Activated CD4-positive, alpha-beta T cell treated with anti-CD3 and anti-CD28 coated beads for 4 hours (primary cell): ENCODE measurements at regions not wholly inside any gene's neighbourhood (a gene's known extent, or its start where the extent isn't known, plus 50 kb on each side); places are given as distances from the start of the nearest gene placed in this dataset.
"Not testable (repeated sequence)": the region's sequence is repeated elsewhere in the genome, so short reads cannot be mapped to it uniquely, and the experiment has no call there.

Experiments used
- DNase-seq, 2 donors: peaks; one replicate each; pipeline ENCODE4 v3.0.0-alpha.2; 2020

DNA sequence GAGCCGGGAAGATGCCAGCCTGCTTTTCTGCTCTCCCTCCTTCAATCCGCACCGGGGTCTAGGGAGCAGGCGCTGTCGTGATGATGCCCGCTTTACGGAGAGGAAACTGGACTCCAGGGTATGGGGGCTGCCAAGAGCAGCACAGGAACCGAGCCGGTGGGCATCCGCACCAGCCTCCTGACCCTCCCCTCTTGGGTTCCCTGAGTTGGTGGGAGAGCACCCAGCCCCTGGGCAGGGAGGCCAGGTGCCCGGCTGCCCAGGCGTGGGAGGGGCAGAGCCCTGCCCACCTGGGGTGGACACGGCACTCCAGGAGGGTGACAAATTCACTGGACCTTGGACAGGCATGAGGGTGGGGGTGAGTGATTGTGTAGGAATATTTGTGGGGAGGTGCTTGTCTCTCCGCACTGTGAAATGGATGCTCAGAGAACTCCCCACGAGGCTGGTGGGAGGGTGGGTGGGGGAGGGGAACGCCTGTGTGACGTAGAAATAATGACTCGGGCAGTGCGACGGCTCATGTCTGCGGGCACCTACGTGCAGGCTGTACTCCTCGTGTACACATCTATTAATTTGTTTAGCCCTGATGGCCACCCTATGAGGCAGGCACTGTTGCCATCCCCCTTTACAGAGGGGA lies 173.4 kb downstream of the BMP7 start:
- no peak for DNase-seq

DNA sequence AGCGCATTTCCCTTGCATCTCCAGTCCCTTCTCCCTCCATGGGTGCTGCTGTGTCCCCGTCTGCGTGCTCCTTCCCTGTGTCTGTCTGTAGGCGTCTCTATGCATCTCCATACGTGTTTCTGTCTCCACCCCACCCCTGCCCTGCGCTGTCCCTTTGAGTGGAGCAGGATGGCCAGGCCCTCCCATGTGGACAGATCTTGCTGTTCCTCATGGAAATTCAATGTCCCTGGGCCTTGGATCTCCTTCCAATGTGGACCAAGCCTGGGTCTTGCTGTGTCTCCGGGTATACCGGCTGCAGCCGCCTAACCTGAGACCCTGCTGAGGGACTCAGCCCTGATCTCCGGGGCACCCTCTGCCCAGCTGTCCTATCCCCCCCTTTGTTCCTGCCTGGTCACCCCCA lies 172.7 kb downstream of the BMP7 start:
- no peak for DNase-seq

DNA sequence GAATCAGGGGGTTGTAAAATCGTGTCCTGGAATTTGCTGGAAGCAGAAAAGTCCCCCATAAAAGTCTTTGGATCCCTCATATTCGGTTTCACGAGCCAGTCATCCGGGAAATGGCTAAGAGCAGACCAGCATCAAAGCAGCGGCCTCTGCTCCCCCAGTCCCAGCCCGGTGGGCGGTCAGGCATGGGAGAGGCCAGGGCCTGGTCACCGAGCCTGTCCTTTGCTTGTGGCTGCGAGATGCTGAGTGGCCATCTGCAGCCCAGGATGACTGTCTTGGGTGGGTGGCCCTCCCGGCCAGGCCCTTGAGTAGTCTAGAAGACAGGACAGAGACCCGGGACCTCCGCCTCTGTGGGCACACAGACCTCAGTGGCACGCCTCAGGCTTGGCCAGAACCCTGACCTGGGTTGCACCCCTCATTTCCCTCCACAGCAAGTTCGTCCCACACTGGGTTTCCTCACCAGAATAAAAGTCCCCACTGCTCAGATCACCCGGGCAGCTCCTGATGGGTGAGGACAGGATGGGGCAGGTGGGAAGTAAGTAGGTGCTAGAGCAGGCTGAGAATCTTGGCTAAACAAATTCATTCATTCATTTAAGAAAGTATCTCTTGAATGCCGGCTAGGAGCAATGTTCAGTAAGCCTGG lies 172.1 kb downstream of the BMP7 start:
- DNase-seq, result no peak

DNA sequence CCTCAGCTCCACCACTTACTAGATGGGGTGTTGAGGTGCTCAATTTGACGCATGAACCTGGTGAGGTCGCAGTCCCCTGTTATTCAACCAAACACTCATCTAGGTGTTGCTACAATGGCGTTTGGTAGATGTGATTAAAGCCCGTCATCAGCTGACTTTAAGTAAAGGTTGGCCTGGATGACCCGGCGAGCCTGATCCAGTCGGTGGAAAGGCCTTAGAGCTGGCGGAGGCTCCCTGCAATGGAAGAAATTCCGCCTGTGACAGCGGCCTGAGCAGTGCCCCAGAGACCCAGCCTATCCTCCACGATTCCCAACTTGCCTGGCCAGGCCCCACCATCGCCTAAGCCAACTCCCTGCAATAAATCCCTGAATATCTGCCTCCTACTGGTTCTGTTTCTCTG lies 171.4 kb downstream of the BMP7 start:
- DNase-seq, result no peak

DNA sequence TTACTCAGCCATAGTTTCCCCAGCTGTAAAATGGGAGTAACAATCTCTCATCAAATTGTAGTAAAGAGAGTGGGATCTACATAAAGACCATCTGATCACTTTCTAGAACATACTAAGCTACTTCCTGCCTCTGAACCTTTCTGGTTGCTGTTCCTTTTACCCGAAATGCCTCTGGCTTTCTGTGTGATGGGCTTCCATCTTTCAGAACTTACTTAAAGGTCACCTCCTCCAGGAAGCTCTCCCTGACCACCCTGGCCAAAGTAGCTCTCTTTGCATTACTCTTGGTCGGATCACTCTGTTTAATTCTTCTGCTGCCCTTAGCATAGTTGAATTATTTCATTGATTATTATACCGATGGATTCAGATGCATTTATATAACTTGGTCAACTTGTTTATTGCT lies 171.0 kb downstream of the BMP7 start:
- no peak for DNase-seq

DNA sequence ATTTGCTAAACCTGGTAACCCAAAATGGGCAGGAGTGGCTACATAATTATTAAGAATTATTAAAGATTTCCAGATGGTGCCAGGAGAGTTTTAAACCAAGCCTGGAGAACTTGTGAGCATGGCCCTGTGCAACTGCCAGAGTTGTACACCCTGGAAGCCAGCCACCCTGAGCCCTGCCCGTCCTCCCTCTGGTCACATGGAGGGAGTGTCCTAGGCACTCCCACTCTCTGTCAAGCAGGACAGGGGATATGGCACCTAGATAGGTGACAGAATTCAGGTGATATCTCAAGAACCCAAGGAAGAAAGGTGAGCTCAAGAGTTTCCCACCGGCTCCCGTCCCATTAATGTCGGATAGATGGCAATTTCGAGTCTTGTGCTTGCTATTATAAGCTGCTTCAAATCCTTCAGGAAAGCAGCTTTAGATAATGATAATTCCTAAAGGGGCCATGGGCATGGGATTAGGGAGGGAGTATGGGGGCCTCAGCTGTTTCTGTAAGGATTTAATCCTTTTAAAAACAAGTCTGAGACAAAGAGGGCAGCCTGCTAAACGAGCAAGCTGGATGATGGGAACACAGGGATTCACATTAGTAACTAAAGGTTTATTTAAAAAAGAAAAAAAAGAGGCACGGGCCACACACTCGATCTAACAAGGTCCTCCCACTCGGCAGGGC lies 169.1 kb downstream of the BMP7 start:
- no peak for DNase-seq

DNA sequence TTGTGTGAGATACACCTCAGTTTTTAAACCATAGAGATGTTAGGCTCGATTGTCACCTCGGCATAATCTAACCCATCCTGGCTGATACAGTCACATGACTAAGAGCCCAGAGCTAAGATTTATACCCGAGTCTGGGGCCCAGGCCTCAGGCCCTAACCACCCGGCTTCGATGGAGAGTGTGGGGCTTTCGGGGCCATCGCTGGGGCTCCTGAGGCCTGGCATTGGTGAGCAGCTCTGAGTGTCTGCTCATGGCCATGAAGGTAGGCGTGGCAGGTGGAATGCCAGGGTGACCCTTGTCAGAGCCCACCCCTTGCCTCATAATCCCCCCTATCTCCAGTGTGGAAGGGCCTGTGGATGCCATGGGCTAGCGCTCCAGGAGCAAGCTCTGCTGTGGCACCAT lies 164.3 kb downstream of the BMP7 start:
- no peak for DNase-seq

DNA sequence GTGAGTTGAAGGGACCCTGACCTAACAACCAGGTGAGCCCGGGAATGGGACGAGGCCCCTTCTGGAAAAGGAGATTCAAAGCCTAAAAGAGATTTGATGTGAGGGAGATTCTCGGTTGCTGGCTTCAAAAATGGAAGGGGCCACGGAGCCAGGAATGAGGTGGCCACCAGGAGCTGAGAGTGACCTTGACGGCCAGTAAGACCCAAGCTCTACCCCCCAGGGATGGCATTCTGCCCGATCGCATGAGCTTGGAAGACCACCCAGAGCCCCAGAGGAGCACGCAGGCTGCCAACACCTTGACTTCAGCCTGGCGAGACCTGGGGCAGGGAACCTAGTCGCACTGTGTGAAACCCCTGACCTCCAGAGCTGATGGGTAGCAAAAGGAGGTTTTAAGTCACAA lies 163.9 kb downstream of the BMP7 start:
- no peak for DNase-seq

DNA sequence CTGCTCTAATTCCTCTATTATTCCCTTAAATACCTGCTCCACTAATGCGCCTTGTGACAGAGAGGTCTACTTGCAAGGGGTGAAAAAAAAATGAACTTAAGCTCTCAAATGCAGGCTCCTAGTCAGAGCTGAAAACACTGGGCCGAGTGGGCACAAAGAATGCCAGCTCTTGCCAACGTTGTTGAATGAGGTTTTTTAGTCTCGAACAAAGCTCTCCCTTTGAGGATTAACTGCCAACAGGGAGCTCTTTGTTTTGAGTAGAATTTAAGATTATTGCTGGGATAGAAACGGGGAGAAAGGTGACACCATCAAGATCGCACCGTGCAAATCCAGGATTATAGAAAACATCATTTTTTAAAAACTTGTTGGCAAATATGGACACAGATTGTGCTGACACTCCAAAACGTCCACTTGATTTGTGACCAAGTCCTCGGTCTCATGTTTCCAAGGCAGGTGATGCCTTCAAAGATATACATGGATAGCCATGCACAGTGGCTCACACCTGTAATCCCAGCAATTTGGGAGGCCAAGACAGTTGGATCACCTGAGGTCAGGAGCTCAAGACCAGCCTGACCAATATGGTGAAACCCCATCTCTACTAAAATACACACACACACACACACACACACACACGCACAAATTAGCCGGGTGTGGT lies 163.2 kb downstream of the BMP7 start:
- DNase-seq, result no peak

DNA sequence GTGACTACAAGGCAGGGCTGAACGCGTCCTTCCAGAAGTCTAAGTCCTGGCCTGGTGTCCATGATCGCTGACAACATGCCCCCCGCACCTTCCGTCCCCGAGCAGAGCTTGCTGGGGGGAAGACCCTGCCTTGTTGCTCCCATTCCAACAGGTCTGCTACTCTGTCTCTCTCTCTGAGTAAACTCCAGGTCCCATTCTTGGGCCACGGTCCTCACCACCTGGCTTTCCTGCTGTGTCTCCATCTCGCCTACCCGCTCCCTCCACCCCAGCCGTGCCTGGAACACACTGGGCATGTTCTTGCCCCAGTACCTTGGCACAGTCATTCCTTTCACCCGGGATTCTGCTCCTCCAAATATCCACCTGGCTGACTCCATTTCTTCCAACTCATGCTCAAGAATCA lies 162.3 kb downstream of the BMP7 start:
- DNase-seq, result no peak

DNA sequence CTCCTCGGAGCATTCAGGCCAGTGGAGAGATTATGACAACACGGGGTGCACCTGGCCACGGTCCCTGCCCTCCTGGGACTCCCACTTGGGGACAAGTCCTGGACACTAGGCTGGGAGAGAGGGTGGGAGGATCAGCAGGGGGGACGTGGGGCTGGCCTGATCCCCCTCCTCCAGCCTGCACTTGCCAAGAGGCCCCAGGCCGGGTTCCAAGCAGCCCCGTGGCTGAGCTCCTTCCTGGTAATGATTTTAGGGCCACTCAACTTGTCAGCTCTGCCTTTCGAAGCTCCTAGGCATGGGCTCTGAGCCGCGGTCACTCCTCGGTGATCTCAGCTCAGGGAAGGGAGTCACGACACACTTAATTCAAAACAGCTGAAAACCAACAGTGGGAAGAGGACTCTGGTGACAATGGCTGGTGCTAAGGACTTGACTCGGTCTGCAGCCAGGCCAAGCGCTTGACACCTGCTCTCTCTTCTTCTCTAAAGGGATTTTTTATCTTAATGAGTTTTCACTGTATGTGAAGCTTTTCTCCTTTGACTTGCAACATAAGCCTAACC lies 161.7 kb downstream of the BMP7 start:
- DNase-seq, result no peak

DNA sequence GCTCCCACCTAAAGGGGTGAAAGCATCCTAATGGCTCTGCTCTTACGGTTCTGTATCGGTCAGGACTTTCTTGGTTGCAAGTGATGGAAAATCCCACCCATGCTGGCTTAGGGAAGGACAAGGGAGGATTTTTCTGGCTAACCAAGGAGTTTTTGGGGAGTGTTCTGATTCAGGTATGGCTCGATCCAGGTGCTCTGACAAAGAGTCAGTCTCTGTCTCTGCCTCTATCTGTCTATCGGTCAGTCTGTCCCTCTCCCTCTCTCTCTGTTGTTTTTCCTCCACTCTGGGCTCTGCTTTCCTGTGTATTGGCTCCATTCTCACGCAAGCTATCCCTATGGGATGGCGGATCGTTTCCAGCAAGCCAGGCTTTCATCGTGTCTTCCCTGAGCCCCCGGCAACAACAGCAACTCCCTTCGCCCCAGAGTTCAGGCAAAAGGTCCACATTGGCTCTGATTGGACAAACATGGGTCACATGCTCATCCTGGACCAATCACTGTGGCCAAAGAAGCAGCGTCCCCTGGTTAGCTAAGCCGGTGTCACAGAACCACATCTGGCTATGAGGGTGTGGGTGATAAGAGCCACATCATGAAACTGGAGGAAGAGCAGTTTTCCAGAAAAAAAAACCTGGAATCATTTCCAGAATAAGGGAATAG lies 160.3 kb downstream of the BMP7 start:
- no peak for DNase-seq

DNA sequence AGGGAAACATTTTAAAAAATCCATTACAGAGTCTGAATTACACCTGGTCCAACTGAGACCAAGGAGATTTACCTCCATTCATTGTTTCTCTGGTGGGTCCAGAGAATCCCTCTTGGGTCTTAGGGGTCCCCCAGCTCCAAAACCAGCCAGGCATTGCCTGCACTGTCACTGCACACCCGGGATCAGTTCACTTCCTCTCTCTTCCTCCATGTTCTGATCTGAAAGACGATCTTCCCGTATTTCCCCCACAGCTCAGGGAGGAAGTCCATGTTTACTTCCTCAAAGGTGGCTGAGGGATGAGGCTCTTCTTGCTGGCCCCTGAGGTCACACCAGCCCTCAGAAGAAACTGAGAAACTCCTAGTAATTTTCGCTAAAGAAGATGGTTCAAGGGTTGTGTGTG lies 159.7 kb downstream of the BMP7 start:
- DNase-seq, result no peak

DNA sequence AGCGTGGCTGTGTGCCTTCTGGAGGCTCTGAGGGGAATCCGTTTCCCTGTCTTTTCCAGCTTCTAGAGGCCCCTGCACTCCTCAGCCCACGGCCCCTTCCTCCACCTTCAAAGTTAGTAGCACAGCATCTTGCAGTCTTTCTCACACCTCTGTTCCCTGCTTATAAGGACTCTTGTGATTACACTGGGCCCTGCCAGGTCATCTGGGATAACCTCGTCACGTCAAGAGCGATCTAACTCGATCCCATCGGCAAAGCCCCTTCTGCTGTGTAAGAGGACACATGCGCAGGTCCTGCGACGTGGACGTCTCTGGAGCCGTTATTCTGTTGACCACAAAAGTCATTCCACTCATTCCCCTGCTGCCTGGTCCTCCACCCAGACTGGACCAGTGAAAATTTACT lies 159.2 kb downstream of the BMP7 start:
- no peak for DNase-seq

DNA sequence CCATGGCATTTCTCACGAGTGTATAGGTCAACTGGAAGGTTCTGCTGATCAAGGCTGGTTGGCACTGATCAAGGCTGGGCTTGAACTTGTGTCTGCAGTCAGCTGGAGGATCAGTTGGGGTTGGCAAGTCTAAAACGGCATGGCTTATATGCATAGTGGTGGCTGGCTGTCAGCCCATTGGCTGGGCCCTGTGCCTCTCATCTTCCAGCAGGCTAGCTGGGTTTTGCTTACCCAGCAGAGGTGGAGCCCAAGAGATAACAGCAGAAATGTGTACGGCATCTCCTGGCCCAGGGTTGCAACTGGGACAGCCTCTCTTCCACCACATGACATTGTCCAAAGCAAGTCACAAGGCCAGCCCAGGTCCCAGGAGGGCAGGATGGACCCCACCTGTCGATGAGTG lies 158.2 kb downstream of the BMP7 start:
- no peak for DNase-seq

DNA sequence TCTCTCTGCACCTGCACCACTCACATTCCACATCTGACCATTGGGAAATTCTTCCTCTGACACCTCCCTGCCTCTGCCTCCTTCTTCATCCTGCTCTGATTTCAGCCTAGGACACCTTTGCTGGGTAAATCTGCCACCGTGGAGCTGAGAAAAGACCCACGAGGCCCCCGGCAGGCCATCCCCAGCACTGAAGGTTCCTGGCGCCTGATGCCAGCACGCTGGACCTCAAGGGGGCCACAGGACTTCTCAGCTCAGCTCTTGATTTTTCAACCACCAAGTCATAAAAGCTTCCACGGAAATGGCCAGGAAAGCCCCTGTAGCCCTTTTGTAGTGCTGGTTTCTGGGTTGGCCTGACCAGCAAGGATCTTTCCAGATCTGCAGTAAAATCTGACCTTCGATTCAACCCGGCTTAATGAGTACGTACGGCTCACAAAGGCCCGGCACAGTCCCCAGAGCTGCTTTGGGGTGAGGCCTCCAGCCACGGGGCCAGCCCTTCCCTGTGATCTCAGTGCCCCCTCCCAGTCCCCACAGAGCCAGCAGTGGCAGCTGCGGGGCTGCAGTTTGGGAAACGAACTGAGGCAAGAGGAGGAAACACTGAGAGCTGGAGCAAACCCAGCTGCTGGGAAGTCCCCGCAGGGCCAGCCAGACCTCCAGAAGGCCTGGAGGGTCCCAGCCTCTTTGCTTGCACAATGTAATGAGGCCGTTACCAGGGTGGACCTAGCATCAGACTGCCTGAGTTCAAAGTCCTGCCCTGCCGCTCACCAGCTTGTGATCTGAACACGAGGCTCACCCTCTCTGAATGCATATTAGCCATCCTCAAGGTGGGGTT lies 157.5 kb downstream of the BMP7 start:
- no peak for DNase-seq

DNA sequence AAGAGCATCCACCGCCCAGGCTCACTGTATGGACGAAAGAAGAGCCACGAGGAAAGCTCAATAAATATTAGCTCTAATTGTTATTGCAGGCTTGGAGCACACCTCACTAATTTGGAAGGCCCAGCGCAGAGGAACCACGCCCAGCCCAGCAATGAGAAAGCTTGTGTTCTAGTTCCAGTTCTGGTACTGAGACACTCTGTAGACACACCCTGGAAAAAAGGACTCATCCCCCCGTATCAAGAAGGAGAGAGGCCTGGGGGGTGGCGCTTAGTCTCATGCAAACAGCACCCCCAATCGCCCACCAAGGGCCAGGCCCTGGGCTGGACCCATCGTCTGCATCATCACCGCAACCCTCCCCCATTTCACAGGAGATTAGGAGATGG lies 156.9 kb downstream of the BMP7 start:
- no peak for DNase-seq

DNA sequence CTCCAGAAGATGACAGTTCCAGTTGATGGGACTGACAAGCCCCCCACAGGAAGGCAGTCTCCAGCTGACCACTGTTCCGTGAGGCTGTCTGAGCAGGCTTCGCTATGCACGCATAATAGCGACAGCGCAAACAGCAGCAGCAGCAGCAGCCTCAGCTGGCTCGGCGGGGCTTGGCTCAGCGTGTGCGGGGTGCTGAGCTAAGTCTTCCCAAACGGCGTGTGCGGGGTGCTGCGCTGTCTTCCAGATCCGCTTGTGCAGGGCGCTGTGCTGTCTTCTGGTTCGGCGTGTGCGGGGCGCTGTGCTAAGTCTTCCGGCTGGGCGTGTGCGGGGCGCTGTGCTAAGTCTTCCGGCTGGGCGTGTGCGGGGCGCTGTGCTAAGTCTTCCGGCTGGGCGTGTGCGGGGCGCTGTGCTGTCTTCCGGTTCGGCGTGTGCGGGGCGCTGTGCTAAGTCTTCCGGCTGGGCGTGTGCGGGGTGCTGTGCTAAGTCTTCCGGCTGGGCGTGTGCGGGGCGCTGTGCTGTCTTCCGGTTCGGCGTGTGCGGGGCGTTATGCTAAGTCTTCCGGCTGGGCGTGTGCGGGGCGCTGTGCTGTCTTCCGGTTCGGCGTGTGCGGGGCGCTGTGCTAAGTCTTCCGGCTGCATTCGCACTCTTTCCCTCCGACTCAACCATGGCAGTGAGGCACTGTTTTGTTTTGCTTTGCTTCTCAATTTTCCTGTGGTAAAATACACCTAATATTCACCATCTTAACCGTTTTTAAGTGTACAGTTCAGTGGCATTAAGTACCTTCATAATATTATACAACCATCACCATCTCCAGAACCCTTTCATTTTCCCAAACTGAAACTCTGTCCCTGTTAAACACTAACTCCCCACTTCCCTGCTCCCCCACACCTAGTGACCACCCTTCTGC lies 156.1 kb downstream of the BMP7 start:
- DNase-seq, result not testable (repeated sequence)

DNA sequence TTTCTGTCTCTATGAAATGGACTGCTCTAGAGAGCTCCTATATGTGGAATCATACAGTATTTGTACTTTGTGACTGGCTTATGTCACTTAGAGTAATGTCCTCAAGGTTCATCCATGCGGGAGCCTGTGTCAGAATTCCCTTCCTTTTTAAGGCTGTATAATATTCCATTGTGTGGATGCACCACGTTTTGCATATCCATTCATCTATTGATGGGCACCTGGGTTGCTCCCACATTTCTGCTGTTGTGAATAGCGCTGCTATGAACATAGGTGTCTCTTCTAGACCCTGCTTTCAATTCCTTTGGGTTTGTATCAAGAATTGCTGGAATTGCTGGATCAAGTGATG lies 155.4 kb downstream of the BMP7 start:
- DNase-seq, result no peak

DNA sequence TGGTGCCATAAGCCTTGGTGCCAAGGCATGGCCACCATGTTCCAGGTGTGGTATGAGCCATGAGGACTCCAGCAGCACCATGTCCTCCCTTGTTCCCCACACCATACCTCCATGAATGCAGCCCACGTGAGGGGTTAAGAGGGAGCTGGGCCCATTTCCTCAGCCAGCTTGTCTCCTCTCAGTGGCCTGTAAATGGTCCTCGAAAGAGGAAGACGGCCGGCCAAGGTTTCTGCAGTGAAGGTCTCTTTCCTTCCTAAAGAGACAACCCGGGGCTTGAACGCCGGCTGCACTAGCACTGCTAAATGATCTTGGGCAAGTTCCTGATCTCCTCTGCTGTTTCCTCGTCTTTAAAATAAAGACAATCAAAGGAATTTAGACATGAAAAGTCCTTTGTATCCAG lies 154.0 kb downstream of the BMP7 start:
- no peak for DNase-seq

DNA sequence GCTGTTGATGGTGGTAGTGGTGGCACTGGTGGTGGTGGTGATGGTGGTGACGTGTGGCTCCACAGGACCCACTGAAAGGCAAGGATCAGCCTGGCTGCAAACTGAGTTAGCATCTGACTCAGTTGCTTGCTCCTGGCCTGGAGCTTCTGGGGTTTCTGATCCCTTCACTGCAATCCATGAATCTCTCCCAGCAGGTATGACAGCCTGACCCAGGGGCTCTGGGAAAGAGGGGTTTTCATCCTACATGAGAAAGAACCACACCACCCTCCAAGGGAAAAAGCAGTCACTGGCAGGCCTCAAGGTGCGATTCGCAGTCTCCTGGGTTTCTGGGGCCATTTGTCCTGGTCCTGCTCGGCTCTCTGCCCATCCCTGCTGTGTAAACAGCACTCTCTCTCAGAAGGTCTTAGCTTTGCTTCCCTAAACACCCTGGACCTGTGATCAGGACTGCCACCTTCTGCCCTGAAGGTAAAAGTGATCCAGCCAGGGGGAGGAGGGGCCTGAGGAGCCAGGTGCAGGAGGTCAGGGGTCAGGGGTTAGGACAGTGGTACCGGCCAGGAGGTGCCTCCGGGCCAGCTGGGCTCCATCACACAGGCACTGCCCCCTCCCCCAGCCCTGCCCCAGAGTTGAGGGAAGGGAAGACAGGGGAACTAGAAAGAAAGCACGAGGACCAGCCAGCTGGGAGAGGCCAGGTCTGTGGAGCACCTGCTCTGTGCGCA lies 152.0 kb downstream of the BMP7 start:
- no peak for DNase-seq
